ENCODE measurements at regions not wholly inside any gene's neighbourhood (a gene's known extent, or its start where the extent isn't known, plus 50 kb on each side); places are given as distances from the start of the nearest gene placed in this dataset.

DNA sequence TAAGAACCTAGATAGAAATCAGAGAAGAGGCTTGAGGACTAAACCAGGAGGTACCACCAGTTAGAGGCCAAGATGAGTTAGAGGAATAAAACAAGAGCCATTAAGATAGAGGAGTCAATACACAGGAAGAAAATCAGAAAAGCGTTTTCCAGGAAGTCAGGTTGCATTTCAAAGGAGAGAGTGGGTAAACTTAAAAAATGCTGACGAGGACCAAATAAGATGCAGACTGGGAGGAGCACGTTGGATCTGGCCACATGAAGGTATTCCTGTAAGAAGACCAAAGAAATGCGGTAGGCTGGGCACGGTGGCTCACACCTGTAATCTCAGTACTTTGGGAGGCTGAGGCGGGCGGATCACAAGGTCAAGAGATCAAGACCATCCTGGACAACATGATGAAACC lies 533.1 kb upstream of the TENM3 start (continued):
- TF ChIP-seq ELF1 (IDR thresholded peaks at IDR 0.05; ENCODE audit: borderline replicate concordance, low read depth) (no peak), RAD21 (IDR thresholded peaks at IDR 0.05; ENCODE audit: low read depth) (no peak)

DNA sequence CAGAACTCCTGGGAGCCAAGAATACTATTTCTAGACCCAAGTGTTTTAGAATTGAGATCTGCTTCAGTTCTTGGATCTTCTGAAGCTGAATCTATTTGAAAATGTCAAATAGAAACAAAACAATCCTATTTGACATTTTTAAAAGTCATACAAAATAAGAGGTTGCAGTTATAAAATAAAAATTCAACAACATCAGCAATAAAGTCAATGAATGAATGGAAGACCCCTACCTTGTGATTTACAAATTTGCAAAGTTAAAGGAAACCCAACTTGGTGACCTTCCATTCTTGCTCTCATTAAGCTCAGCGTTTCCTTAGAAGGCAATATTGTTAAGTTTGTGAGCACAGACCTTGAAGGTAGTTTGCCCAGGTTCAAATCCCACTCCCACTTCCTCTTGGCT lies 531.8 kb upstream of the TENM3 start:
- no peaks in the 10 kb centered on the region; the same call in 1 of the 2 replicates for H3K9me2 ChIP-seq (ENCODE audit: insufficient read depth)
- intact Hi-C loops (cut with micrococcal nuclease) = no loop called here
- H3K27me3 ChIP-seq (ENCODE audit: insufficient read depth, low read length) = no peaks in the 10 kb centered on the region
- DNase-seq (ENCODE audit: low read depth, low spot score) (no peak), ATAC-seq (no peak)
- no TSS peak for BruUV-seq (replicated peaks)
- no peak overlapping the region for H3K4me3 ChIP-seq (replicated peaks in 1 of 2; ENCODE audit: low read depth in 1 of 2, low read length in 2 of 2)
- POLR2A ChIA-PET = no interaction called here
- no peaks in the 10 kb centered on the region for H4K20me1 ChIP-seq (ENCODE audit: insufficient read depth)
- RAD21 ChIA-PET (ENCODE audit: low non-redundant PET in 1 of 2, low total read pairs in 2 of 2, uncharacterized antibody in 2 of 2, unreplicated experiment in 2 of 2) = no interaction called here
- no peaks in the 10 kb centered on the region; a peak in 1 of 4 replicates for H3K9me3 ChIP-seq (ENCODE audit: control insufficient read depth in 1 of 2, insufficient read depth in 1 of 2, low read depth in 1 of 2, low read length in 2 of 2)
- H3K79me2 ChIP-seq (ENCODE audit: insufficient read depth, low read length) = no peaks in the 10 kb centered on the region
- TF ChIP-seq YY1 (IDR thresholded peaks at IDR 0.05; ENCODE audit: extremely low read depth, insufficient replicate concordance, low read depth, low read length) (no peak), EZH2phosphoT487 (IDR thresholded peaks at IDR 0.05; ENCODE audit: borderline replicate concordance) (no peak), ZNF274 (IDR thresholded peaks at IDR 0.05; ENCODE audit: low read depth, low read length) (no peak), TCF7L2 (IDR thresholded peaks at IDR 0.05; ENCODE audit: borderline replicate concordance, extremely low read depth, insufficient read depth, insufficient read length) (no peak), EGR1 (IDR thresholded peaks at IDR 0.05; ENCODE audit: low read depth) (no peak), RAD21 (IDR thresholded peaks at IDR 0.05; ENCODE audit: low read depth) (no peak)
- TF ChIP-seq, protein P1, sequence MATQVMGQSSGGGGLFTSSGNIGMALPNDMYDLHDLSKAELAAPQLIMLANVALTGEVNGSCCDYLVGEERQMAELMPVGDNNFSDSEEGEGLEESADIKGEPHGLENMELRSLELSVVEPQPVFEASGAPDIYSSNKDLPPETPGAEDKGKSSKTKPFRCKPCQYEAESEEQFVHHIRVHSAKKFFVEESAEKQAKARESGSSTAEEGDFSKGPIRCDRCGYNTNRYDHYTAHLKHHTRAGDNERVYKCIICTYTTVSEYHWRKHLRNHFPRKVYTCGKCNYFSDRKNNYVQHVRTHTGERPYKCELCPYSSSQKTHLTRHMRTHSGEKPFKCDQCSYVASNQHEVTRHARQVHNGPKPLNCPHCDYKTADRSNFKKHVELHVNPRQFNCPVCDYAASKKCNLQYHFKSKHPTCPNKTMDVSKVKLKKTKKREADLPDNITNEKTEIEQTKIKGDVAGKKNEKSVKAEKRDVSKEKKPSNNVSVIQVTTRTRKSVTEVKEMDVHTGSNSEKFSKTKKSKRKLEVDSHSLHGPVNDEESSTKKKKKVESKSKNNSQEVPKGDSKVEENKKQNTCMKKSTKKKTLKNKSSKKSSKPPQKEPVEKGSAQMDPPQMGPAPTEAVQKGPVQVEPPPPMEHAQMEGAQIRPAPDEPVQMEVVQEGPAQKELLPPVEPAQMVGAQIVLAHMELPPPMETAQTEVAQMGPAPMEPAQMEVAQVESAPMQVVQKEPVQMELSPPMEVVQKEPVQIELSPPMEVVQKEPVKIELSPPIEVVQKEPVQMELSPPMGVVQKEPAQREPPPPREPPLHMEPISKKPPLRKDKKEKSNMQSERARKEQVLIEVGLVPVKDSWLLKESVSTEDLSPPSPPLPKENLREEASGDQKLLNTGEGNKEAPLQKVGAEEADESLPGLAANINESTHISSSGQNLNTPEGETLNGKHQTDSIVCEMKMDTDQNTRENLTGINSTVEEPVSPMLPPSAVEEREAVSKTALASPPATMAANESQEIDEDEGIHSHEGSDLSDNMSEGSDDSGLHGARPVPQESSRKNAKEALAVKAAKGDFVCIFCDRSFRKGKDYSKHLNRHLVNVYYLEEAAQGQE (IDR thresholded peaks at IDR 0.05; ENCODE audit: low read depth) = no peak
- TF ChIP-seq, protein P2, sequence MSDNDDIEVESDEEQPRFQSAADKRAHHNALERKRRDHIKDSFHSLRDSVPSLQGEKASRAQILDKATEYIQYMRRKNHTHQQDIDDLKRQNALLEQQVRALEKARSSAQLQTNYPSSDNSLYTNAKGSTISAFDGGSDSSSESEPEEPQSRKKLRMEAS (IDR thresholded peaks at IDR 0.05) = no peak
- no peaks in the 10 kb centered on the region for H3K4me1 ChIP-seq (ENCODE audit: control insufficient read depth in 1 of 2, insufficient read depth in 2 of 2, low read length in 2 of 2)
- no peak overlapping the region for H3K9ac ChIP-seq (ENCODE audit: low read length)
- no peak overlapping the region for H3K27ac ChIP-seq (ENCODE audit: low read depth, low read length)
- CTCF ChIA-PET = no interaction called here
- H3K36me3 ChIP-seq (ENCODE audit: control insufficient read depth in 1 of 2, insufficient read depth in 2 of 2, low read length in 2 of 2) = no peaks in the 10 kb centered on the region
- H2AFZ ChIP-seq (ENCODE audit: low read depth, low read length, poor library complexity, severe bottlenecking) = no peak overlapping the region
- no peak overlapping the region for H3K4me2 ChIP-seq (ENCODE audit: low read length)

Data from HCT116 (cell line).